Activated T-cell treated with anti-CD3 and anti-CD28 coated beads for 4 hours (primary cell): ENCODE measurements at regions not wholly inside any gene's neighbourhood (a gene's known extent, or its start where the extent isn't known, plus 50 kb on each side); places are given as distances from the start of the nearest gene placed in this dataset.

Source experiments
- DNase-seq: peaks from one replicate; pipeline ENCODE4 v3.0.0-alpha.2; 2020

DNA sequence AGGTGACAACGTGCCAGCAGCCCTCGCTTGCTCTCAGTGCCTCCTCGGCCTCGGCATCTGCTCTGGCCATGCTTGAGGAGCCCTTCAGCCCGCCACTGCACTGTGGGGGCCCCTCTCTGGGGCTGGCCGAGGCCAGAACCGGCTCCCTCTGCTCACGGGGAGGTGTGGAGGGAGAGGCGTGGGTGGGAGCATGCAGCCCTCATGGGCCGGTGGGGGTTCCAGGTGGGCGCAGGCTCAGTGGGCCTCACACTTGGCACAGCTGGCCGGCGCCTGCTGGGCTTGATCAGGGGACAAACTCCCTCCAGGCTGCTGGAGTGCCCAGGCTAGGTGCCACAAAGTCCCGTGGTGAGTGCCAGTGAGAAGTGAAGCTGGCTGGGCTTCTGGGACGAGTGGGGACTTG lies 566.6 kb upstream of the ID4 start:
- no peak for DNase-seq

DNA sequence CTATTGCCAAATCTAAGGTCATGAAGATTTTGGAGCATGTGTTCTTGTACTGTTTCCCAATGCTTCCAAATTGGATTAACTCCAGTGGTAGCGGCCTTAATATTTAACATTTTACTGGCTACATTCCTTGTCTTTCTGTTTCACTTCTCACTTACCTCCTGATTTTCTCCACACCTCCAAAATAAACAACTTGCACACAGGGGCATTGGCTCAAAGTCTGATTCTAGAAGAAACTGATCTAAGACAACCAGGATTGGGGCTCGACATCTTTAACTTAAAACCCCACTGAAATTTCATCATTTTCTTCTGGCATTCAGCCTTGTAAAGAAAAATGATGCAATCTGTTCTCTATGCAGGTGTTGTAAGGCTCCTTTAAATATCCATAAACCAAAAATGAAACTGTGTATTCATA lies 557.9 kb upstream of the ID4 start:
- DNase-seq = no peak

DNA sequence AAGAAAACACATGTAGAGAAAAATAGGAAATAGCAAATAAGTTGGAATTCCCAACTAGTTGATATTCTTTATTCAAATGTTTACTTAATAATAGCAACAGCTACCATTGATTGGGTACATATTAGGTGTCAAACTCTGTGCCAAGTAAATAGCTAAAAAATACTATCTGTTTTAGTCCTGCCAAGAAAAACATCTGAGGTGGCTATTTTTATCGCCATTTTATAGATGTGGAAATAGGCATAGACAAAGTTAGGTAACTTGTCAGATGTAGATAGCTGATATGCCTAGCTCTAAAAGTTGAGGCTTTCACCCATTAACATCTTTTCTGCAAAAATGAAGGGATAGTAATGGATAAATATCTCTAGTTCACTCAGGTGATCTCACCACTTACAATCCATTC lies 549.2 kb upstream of the ID4 start:
- no peak for DNase-seq

DNA sequence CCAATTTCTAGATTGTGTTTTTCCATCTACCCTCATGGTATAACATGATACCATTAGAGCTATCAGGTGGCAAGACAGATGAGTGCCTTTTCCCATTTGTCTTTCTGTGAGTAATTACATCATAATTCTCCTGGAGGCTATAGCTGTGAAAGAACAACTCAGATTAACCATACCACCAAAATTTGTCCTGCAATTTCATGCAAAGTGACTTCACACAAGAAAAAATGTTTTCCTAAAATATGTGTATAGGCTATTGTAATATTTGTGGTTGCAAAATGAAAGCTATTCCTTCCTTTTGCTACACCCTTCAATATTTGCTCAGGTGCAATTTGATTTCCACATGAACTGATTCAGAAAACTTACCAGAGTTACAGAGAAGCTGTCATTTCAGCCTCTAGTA lies 547.7 kb upstream of the ID4 start:
- no peak for DNase-seq

DNA sequence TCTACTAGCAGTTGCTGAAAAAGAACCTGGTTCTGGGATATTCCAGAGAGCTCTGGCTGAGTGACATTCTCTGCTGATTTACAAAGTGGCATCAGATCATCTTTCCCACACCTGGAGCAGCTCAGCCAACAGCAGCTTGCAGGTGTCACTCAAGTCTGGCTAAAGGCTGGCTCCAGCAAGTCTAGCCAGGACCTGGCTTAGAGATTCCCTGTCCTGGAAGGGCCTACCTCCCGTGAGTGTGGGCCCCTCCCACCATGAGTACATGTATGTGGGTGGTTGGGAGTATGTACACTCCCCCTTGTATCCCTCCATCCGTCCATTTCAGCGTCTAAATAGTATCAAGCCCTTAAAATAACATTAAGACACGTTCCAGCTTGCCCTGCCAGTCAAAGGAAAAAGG lies 539.3 kb upstream of the ID4 start:
- no peak for DNase-seq

DNA sequence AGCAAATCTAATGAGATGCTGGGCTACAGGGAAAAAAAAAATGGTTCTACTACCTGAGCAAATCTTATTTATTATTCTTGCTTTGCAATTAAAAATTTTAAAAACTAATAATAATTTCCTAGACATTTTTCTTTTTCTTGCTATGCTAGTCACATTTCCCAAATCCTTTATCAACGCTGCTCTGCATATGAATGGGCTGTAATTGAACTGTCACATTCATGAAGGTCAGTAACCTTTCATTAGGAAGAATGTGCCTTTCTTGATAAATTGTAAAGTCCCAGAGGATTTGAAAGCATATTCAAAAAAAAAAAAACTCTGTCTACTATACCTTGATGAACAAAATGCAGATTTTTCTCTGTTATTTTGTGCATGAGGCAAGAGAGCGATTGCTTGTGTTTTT lies 538.7 kb upstream of the ID4 start:
- no peak for DNase-seq

DNA sequence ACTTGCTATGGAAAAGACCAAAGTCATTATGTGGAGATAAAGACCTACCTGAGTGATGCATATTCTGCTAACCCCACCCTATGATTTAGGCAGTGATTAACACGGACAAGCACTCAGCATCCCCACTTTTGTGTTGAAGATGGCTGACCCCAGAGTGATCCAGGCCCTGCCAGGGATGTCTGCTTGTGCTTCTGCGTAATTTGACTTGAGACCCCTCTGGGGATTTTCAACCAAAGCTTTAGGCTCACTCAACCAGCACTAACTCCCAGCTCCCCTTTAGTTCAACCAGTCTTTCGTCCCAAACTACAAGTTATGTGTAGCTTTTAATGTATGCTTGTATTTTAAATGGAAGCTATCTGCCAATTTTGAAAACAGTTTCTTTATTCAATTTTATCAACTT lies 538.0 kb upstream of the ID4 start:
- no peak for DNase-seq

DNA sequence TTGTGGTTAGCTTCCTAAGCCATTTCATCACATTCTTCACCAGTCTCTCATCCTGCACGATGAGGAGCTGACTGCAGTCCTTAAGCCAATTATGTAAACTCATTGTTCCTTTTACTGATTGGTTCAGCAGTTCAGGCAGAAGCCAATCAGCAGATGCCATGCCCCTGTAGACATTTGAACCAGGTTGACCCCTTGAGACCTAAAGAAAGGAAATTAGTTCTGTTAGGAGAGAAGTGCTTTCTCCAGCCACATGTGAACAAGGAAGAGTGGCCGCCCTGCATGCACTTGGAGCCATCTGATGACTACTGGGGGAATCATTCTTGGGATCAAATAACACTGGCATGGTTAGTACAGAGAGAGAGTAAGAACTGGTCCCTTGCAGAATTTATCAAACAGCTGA lies 535.2 kb upstream of the ID4 start:
- DNase-seq = no peak

DNA sequence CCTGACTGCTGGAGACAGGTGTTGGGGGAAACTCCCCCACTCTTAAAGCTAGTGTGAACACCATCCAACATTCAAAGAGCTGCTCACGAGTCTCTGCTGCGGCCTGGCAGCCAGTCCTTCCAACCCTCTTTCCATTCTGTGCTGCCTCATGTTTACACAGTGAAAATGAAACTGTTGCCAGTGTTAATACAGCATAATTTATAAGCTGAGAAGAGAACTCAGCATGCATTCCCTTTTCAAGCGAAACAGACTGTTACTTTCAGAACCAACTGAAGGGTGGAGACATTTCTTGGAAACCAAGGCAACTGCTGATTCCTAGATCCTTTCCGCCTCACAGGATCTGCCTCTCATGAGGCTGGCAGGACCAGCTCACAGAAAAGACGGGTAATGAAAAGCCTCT lies 533.8 kb upstream of the ID4 start:
- no peak for DNase-seq

DNA sequence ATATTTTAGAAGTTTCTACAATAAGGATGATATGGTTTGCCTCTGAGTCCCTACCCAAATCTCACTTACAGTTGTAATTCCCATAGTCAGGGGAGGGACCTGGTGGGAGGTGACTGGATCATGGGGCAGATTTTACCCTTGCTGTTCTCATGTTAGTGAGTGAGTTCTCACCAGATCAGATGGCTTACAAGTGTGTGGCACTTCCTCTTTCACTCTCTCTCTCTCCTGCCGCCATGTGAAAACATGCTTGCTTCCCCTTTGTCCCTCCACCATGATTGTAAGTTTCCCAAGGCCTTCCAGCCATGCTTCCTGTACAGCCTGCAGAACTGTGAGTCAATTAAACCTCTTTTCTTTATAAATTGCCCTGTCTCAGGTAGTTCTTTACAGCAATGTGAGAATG lies 527.5 kb upstream of the ID4 start:
- no peak for DNase-seq

DNA sequence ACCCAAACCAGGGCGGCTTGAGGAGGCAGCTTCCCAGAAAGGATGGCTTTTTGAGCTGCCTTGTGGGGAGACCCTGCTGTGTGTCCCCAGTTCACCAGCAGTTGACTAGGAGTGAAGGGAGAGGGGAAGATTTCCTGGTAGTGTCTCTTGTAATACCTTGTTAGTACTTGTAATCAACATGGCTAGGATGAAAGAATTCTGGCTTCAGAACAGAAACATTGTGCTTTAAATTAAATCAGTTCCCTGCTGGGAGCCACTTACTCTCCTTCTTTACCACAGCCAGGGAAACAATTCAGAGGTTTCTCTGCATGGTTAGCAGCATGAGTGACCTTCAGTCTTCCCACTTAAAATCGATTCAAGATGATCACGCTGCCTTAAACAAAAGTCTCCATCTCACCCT lies 525.4 kb upstream of the ID4 start:
- DNase-seq = no peak

DNA sequence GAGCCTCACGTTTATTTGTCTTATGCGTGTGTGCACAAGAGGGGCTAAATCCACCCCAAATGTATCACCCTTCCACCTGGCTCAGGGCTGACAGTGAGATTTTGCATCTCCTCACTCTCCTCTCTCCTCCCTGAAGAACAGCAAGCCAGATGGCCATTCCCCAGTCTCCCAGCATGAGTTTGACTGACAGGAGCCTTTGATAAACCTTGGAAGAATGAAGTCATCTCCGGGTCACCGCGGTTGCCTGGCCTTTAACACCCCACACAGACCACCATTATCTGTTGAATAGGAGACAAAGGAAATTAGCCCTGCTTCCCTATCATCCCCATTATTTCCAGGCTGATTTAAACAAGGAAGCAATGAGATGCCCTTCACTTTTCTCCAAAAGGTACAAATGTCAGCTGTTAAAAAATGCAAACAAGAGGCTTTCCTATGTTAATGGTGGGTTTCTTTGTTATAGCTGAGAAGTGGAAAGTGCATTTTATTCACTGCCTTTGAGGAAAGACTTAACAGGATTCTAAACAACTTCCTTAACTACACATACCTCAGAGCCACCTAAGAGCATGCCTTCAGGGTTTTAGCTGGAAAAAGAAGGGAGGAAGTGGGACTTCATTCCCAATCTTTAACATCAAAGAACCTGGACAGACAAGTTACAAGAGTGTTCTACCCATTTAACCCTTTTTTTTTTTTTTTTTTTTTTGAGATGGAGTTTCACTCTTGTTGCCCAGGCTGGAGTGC lies 524.8 kb upstream of the ID4 start:
- no peak for DNase-seq

DNA sequence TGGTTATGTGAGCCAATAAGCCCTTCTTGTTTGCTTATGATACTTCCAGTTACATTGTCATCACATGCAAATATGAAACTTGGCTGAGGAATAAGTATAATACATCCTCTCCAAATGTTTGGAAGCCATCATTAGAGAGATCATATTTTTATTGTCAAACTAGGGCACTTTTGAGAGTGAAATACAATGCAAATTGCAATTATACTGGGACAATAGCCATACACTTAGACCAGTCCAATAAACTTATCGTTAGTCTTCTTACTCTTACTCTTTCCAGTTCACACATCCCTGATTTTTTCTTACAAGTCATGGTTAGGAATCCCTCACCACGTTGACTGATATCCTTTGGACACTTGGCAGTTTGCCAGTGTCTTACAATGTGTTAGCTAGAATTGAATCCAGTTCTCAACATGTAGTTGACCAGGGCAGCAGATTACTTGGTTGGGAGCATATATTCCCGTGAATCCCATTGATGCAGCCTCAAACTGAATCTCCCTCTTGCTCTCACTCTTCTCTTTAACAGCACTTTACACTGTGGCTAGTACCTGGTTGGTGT lies 519.7 kb upstream of the ID4 start:
- no peak for DNase-seq

DNA sequence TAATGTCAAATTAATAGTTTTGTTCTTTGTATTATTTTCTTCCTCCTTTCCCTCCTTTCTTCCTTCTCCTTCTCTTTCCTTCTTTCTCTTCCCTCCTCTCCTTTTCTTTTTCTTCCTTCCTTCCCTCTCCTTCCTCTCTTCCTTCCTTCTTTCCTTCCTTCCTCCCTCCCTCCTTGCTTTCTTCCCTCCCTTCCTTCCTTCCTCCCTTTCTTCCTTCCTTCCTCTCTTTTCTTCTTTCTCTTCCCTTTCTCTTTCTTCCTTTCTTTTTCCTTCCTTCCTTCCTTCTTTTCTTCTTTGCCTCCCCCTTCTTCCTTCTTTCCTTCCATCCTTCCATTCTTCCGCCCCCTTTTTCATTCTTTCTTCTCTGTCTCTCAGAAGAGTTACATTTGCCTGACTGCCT lies 518.2 kb upstream of the ID4 start:
- DNase-seq = no peak

DNA sequence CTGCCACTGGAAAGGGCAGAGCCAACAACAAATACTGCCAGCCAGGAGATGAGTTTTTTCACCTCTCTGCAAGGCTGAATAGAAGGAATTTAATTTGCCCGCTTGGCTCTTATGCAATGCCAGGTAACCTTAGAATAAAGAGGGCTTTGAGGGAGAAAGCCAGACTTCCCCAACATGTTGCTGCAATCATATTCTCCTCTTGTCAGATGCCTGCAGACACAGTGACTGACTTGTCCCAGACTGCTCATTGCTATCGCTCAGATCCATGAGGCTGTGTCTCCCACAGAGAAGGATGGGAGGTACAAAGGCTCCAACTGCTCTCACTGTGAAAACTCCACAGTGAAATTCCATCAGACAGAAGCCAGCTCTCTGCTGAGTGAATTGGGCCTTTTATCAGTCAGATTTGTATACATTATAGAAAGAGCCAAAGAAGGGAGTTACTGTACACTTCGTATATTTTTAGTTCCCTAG lies 517.0 kb upstream of the ID4 start:
- DNase-seq = no peak

DNA sequence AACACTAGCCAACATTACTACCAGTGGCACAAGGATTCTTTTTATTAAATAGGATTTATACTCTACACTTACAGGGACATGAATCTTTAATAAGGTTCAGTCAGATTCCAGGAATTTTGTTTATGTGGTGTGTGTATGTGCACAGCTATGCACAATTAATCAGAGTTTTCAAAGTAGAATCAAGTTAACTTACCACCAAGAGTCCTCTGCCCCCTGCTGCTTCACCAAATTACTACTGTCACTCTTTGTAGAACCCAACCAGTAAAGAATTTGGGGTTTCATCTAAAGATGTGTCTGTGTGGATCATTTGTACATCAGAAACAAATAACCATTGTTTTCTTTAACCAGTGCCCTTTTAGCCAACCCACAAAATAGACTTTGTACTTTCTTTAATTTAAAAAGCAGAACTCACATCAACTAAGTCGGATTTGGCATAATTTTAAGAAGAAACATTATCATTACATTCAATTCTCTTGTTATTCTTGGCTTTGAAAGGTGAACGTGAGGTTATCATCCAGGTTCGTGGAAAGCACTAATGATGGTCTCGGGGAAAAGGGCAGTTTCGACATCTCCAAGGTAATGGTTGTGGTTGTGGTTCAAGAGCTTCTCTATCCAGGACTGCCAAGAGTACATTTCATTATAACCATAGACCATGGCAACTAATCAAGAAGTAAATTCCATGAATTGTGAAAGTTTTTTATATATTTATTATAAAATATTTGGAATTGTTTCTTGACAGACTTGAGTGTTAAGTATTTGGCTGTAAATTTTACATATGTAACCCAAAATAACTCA lies 514.3 kb upstream of the ID4 start:
- no peak for DNase-seq

DNA sequence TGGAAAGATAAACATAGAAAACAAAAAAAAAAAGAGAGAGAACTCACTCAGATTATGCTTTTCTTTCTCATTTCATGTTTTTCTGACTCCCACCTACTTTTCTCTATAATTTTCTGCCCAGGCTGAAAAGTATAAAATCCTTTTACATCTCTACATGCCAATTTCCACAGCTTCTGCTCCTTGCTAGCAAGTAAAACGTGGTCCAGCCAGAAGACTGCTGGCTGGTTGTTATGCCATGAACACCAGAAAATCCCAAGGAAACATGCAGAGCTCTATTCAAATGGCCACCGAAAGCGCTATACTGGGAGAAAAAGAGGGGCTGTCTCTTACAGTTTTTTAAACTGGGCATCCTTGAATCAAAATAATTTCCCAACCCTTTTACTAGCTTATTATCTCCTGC lies 512.8 kb upstream of the ID4 start:
- DNase-seq = no peak

DNA sequence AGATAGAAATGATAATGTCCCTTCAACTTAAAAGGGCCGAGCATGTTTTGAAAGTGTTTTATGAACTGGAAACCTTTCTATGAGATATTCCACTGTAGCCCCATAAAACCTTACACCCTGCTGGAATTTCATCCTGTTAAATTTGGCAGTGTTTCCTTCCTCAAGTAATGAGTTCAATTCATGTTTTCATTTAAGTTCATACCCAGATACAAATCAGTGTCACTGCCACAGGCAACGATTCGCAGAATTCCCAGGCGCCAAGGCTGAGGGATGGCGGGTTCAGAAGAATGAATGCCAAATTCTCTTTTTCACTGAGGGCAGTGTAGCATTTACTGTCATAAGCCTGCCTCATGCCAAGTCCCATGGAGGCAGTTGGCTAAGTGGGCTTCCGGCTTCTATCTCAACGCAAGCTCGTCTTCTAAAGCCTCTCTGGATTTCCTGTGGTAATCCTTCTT lies 511.8 kb upstream of the ID4 start:
- DNase-seq = no peak

DNA sequence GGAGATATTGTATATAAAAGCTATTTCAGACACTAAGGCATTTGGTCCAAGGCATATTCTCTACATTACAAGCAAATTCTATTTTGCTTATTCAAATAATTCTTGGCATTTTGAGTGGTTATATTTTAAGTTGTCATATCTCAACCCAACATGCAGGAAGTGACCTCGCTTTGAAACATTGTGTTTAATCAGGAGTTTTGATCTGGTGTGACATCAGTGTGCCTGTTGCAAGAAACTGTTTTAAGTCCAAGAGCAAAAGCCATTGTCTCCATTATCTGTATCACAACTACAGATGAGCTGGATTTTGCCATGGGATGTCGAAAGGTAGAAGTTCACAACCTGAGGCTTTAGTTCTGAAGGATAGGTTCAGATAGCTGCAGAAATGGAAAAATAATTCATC lies 509.9 kb upstream of the ID4 start:
- DNase-seq = no peak

DNA sequence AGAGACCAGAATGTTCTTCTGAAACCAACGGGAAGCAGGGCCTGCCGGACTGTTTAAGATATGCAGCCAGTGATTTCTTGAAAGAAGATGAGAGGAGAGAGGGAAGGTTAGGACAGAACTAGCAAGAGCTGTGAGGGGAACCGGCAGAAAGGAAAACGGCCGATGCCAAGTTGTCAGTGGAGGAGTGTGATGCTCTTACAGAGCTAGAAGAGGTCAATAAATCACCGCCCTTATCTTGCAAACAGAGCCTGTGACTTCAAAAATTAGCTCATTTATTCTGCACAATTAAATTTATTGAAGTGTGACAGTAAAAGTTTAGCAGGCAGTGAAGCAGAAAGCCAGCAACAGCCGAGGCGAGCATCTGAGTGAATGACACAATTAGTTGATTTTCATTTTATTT lies 509.5 kb upstream of the ID4 start:
- DNase-seq = no peak

DNA sequence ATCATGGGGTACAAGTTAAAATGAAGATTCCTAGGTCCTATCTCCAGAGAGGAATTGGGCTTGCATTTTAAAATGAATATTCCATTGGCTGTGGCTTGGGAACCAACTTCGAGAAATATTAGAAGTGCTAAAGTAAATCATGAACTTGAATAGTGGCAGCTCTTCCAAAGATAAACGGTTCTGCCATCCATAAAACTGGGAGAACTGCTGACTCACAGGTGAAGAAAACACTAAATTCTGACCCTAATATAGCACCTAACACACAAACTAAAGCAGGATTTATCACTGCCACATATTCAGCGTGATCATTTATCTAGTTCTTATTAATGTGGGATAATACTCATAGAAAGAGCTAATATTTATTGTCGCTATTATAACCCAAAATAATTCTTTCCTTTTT lies 508.1 kb upstream of the ID4 start:
- DNase-seq = no peak

DNA sequence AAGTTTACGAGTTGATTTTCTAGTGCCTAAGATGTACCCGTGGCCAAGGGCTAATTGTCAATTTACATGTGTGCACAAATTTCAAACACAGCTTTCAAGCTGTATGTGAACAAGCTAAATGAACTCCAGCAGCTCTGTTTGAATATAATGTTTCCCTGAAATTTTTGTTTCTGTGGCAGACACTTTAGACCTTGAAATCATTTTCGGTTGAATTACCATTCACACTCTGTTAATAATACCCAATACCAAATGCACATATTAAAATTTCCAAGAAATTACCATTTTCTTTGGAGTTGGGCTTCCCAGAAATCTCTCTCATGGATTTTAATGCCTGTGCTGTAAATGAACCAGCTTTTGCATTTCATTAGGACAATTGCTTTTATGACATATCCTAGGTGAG lies 506.1 kb upstream of the ID4 start:
- DNase-seq = no peak

DNA sequence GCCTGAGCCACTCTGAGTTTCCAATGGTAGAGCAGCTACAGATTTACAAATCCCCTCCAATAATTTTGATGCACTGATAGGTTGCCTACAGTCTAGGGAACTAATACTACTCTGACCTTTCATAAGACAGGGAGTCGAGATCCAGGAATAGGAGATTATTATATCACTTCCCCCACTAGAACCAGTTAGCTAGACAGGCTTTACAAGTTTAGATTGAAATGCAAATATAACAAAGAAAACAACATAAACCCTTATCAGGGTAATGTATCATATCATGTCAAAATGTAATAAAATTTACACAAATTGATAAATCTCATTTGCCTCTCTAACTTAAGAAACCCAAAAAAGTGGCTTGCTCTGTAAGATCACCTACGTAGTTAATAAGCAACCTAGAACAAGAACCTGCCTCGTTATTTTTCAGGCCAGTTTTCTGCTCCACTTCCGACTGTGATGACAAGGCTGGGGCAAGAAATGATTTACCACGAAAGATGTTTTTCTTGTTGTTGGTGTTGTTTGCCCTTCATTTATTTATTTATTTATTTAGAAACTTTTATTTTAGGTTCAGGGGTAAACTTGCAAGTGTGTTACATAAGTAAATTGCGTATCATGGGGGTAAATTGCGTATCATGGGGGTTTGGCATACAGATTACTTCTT lies 504.2 kb upstream of the ID4 start:
- no peak for DNase-seq

DNA sequence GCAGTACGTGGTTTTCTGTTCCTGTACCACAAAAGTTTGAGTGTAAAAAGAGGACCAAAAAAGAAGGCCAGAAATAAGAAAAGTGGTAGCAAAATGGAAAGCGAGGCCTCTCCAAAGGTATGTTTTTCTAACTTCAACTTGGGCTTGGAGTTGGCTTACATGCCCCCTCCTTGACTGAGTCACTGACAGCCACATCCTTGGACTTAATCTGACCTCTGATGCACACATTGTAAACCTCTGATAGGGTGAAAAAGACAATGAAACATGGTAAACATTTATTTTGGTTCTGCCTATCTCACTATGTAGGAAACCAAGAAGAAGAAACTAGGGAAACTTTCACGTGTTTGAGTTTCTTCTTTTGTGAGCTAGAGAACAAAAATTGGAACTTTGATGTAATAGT lies 503.2 kb upstream of the ID4 start:
- DNase-seq = no peak
